B cell (primary cell): ENCODE measurements at regions not wholly inside any gene's neighbourhood (a gene's known extent, or its start where the extent isn't known, plus 50 kb on each side); places are given as distances from the start of the nearest gene placed in this dataset.

Source experiments
- ATAC-seq: fragments of 200-7000 bp; cut with Tn5 transposase; one replicate; pipeline ENCODE4 v1.10.0; 2021; ENCODE audit warnings: low read depth, mild to moderate bottlenecking, moderate number of reproducible peaks, moderate library complexity
- CTCF ChIA-PET: fragments of 350-600 bp; sonication (Branson Sonifier 250); formaldehyde crosslinking; loops from one replicate; lab custom pipeline; 2021; ENCODE audit warnings: antibody characterized with exemption, inconsistent platforms; lab: Charles Lee
- POLR2A ChIA-PET: fragments of 350-600 bp; sonication (Branson Sonifier 250); formaldehyde crosslinking; loops from one replicate; lab custom pipeline; 2021; ENCODE audit warnings: antibody characterized with exemption; lab: Charles Lee
- DNase-seq: peaks from one replicate; pipeline ENCODE4 v3.0.0; 2013
- H2AFZ ChIP-seq: 2 replicates; pipeline ENCODE4 v1.6.1; 2012; ENCODE audit warnings: mild to moderate bottlenecking, low read depth, low read length; ENCODE audit not compliant: insufficient read depth, poor library complexity, severe bottlenecking
- H3K27ac ChIP-seq, 2 donors: 1 replicate in 1 of 2; 2 replicates in 1 of 2; pipeline ENCODE4 v1.5.1; 2012 to 2013; ENCODE audit warnings: low read length in 2 of 2, mild to moderate bottlenecking in 2 of 2, moderate library complexity in 1 of 2
- H3K27me3 ChIP-seq, 4 experiments: fragments of 200-600 bp in 1 of 4; sonication (generic) in 1 of 4; replicated peaks in 1 of 4; 1 replicate in 2 of 4; 2 replicates in 2 of 4; pipeline versions ENCODE4 v1.6.1 to v1.7.0; 2013 to 2016; ENCODE audit warnings: low read length in 3 of 4, mild to moderate bottlenecking in 2 of 4, mixed read lengths in 1 of 4, moderate library complexity in 1 of 4; ENCODE audit not compliant: insufficient read depth in 4 of 4, control insufficient read depth in 3 of 4; ENCODE audit errors: control extremely low read depth in 1 of 4
- H3K36me3 ChIP-seq, 2 experiments: replicated peaks in 1 of 2; 1 replicate in 1 of 2; 2 replicates in 1 of 2; pipeline versions ENCODE4 v1.6.1 to v1.7.1; 2013; ENCODE audit warnings: low read length in 1 of 2; ENCODE audit not compliant: insufficient read depth in 2 of 2, control insufficient read depth in 1 of 2; ENCODE audit errors: control extremely low read depth in 1 of 2, extremely low read depth in 1 of 2
- H3K4me1 ChIP-seq, 2 donors: fragments of 200-600 bp in 1 of 2; sonication (generic) in 1 of 2; 1 replicate in 1 of 2; 2 replicates in 1 of 2; pipeline versions ENCODE4 v1.5.1 to v1.6.1; 2013 to 2017; ENCODE audit warnings: low read length in 2 of 2; ENCODE audit not compliant: control insufficient read depth in 2 of 2, insufficient read depth in 2 of 2
- H3K4me2 ChIP-seq: replicated peaks from 2 replicates; pipeline ENCODE3; 2012; ENCODE audit warnings: mild to moderate bottlenecking, low read depth, low read length; ENCODE audit not compliant: poor library complexity, severe bottlenecking
- H3K4me3 ChIP-seq, 5 experiments: fragments of 200-600 bp in 1 of 5; sonication (generic) in 1 of 5; 1 replicate in 3 of 5; 2 replicates in 2 of 5; pipeline versions ENCODE4 v1.5.1 to v1.7.0; 2011 to 2016; ENCODE audit warnings: low read length in 4 of 5, mild to moderate bottlenecking in 4 of 5, low read depth in 2 of 5, control low read depth in 1 of 5, moderate library complexity in 1 of 5; ENCODE audit not compliant: insufficient read depth in 1 of 5; ENCODE audit errors: control extremely low read depth in 1 of 5, extremely low read depth in 1 of 5
- H3K79me2 ChIP-seq: fragments of 200-600 bp; sonication (generic); one replicate; pipeline ENCODE4 v1.6.0; 2016; ENCODE audit warnings: low read length; ENCODE audit not compliant: control insufficient read depth, insufficient read depth
- H3K9ac ChIP-seq: fragments of 200-600 bp; sonication (generic); 2 replicates; pipeline ENCODE4 v1.6.1; 2017; ENCODE audit warnings: mild to moderate bottlenecking, low read length, moderate library complexity
- H3K9me3 ChIP-seq, 3 donors: one replicate each; pipeline versions ENCODE4 v1.6.1 to v1.7.1; 2013; ENCODE audit warnings: low read length in 2 of 3; ENCODE audit not compliant: control insufficient read depth in 2 of 3, insufficient read depth in 1 of 3; ENCODE audit errors: control extremely low read depth in 1 of 3
- H4K20me1 ChIP-seq: 2 replicates; pipeline ENCODE4 v1.6.0; 2012; ENCODE audit warnings: mild to moderate bottlenecking, low read length; ENCODE audit not compliant: insufficient read depth, control insufficient read depth, poor library complexity, severe bottlenecking
- H3K27ac Mint-ChIP-seq: one replicate; pipeline ENCODE4 v1.8.0; 2021; ENCODE audit warnings: mixed read lengths
- H3K27me3 Mint-ChIP-seq: one replicate; pipeline ENCODE4 v1.8.0; 2021; ENCODE audit warnings: mixed read lengths
- H3K4me1 Mint-ChIP-seq: one replicate; pipeline ENCODE4 v1.8.0; 2021; ENCODE audit warnings: mixed read lengths
- H3K4me3 Mint-ChIP-seq: one replicate; pipeline ENCODE4 v1.8.0; 2021; ENCODE audit warnings: mixed read lengths
- H3K9me3 Mint-ChIP-seq: one replicate; pipeline ENCODE4 v1.8.0; 2022; ENCODE audit warnings: mixed read lengths; ENCODE audit not compliant: insufficient read depth
- CTCF ChIP-seq: fragments of 200-600 bp; IDR thresholded peaks from one replicate; pipeline ENCODE4 v1.8.0; 2022; ENCODE audit warnings: antibody characterized with exemption, mild to moderate bottlenecking
- EZH2 ChIP-seq: IDR thresholded peaks from 2 replicates; pipeline ENCODE4 v1.6.1; 2012; ENCODE audit warnings: borderline replicate concordance, low read depth, mild to moderate bottlenecking, moderate library complexity, low read length; ENCODE audit not compliant: insufficient read depth, poor library complexity, severe bottlenecking
- WGBS: methylation state at CpG from one replicate; pipeline ENCODE4 v1.1.5; 2013; ENCODE audit warnings: missing lambda C conversion rate; ENCODE audit not compliant: insufficient coverage; 5-methylcytosine and 5-hydroxymethylcytosine counted together
- intact Hi-C: fragments of 100-400 bp; cut with micrococcal nuclease; formaldehyde crosslinking; loops from one replicate; pipeline ENCODE4 v1.10.0; 2022

GRCh38 chr5:158143081-158143480 lies 284.1 kb upstream of the CLINT1 start:
- DNase-seq (no peak), ATAC-seq (no peak)
- Histone ChIP-seq H2AFZ (no peak overlapping the region), H3K27me3 (no peaks in the 10 kb centered on the region), H3K36me3 (no peaks in the 10 kb centered on the region), H4K20me1 (no peaks in the 10 kb centered on the region), H3K4me1 (peaks cover 6 to 7% of the 10 kb centered on the region in 2 donors), H3K9ac (no peak overlapping the region), H3K4me3 (no peak overlapping the region), H3K79me2 (no peaks in the 10 kb centered on the region), H3K9me3 (no peaks in the 10 kb centered on the region), H3K4me2 (no peak overlapping the region), H3K27ac (no peak overlapping the region)
- H3K27ac Mint-ChIP-seq: no peak overlapping the region
- ChIA-PET POLR2A (no interaction called here), CTCF (interaction anchor here (1.7 kb wide), 1 partner anchor 68 kb away, joined by 6 read pairs; no protein-coding TSS in a partner anchor)
- H3K27me3 Mint-ChIP-seq: no peaks in the 10 kb centered on the region
- no peak overlapping the region for H3K4me3 Mint-ChIP-seq
- TF ChIP-seq CTCF (no peak), EZH2 (no peak)
- 100% methylated on average over 2 of the region's 3 CpGs for WGBS
- H3K4me1 Mint-ChIP-seq: peaks cover 7% of the 10 kb centered on the region
- intact Hi-C loops: no loop called here
- H3K9me3 Mint-ChIP-seq: no peaks in the 10 kb centered on the region

- Histone ChIP-seq H3K27me3 (no peaks in the 10 kb centered on the region), H3K79me2 (no peaks in the 10 kb centered on the region), H3K9me3 (no peaks in the 10 kb centered on the region), H3K4me3 (no peak overlapping the region), H2AFZ (no peak overlapping the region), H4K20me1 (no peaks in the 10 kb centered on the region), H3K4me2 (no peak overlapping the region), H3K9ac (no peak overlapping the region), H3K27ac (no peak overlapping the region), H3K36me3 (no peaks in the 10 kb centered on the region), H3K4me1 (peaks cover 6 to 7% of the 10 kb centered on the region in 2 donors)
- no peak overlapping the region for H3K27ac Mint-ChIP-seq
- ATAC-seq: no peak
- ChIA-PET POLR2A (no interaction called here), CTCF (interaction anchor here (1.7 kb wide), 1 partner anchor 67 kb away, joined by 6 read pairs; no protein-coding TSS in a partner anchor)
- WGBS: no CpG with 5 or more reads among the region's 3 CpGs
- intact Hi-C loops: no loop called here
- no peaks in the 10 kb centered on the region for H3K9me3 Mint-ChIP-seq
- TF ChIP-seq EZH2 (no peak), CTCF (no peak)
- DNase-seq: no peak
- H3K27me3 Mint-ChIP-seq: no peaks in the 10 kb centered on the region
- peaks cover 7% of the 10 kb centered on the region for H3K4me1 Mint-ChIP-seq
- no peak overlapping the region for H3K4me3 Mint-ChIP-seq
Observed at GRCh38 chr5:158142156-158142555, 283.2 kb upstream of the CLINT1 start.
